DOHH2 (cell line): ENCODE measurements at regions not wholly inside any gene's neighbourhood (a gene's known extent, or its start where the extent isn't known, plus 50 kb on each side); places are given as distances from the start of the nearest gene placed in this dataset.
A peak's percentile ranks its signal among the peaks of the same experiment; 100 is the strongest.

Experiments
- H3F3A ChIP-seq: fragments of 200-600 bp; sonication (generic), shearing (Covaris generic); 2 replicates; pipeline ENCODE4 v1.6.0; 2016; ENCODE audit warnings: antibody characterized with exemption, mild to moderate bottlenecking; ENCODE audit not compliant: control insufficient read depth, insufficient read depth
- H3K27ac ChIP-seq: fragments of 200-600 bp; sonication (generic); 2 replicates; pipeline ENCODE4 v1.5.1; 2014; ENCODE audit warnings: low read depth, mild to moderate bottlenecking, low read length, moderate library complexity
- H3K27me3 ChIP-seq: fragments of 200-600 bp; sonication (generic); 2 replicates; pipeline ENCODE4 v1.6.1; 2014; ENCODE audit warnings: mild to moderate bottlenecking, low read length, mixed read lengths; ENCODE audit not compliant: control insufficient read depth
- H3K36me3 ChIP-seq: fragments of 200-600 bp; sonication (generic); 2 replicates; pipeline ENCODE4 v1.6.1; 2014; ENCODE audit warnings: mild to moderate bottlenecking, low read length, moderate library complexity, mixed read lengths; ENCODE audit not compliant: control insufficient read depth
- H3K4me1 ChIP-seq: fragments of 200-600 bp; sonication (generic); 2 replicates; pipeline ENCODE4 v1.6.1; 2014; ENCODE audit warnings: mild to moderate bottlenecking, low read length, mixed read lengths; ENCODE audit not compliant: control insufficient read depth
- H3K4me2 ChIP-seq: fragments of 200-600 bp; sonication (generic); 2 replicates; pipeline ENCODE4 v1.6.0; 2014; ENCODE audit warnings: mild to moderate bottlenecking, low read length, moderate library complexity
- H3K4me3 ChIP-seq: fragments of 200-600 bp; sonication (generic); 2 replicates; pipeline ENCODE4 v1.5.1; 2014; ENCODE audit warnings: mild to moderate bottlenecking, low read length, mixed read lengths
- H3K79me2 ChIP-seq: fragments of 200-600 bp; sonication (generic); 2 replicates; pipeline ENCODE4 v1.6.1; 2014; ENCODE audit warnings: mild to moderate bottlenecking, low read length, mixed read lengths; ENCODE audit not compliant: control insufficient read depth
- H3K9me2 ChIP-seq: fragments of 200-600 bp; sonication (generic); replicated peaks from 2 replicates; pipeline ENCODE4 v1.6.1; 2014; ENCODE audit warnings: mild to moderate bottlenecking, low read length, mixed read lengths; ENCODE audit not compliant: control insufficient read depth
- H3K9me3 ChIP-seq: fragments of 200-600 bp; sonication (generic); 2 replicates; pipeline ENCODE4 v1.6.1; 2014; ENCODE audit warnings: antibody characterized with exemption, low read length, mixed read lengths; ENCODE audit not compliant: control insufficient read depth, insufficient read depth
- H4K20me1 ChIP-seq: fragments of 200-600 bp; sonication (generic); 2 replicates; pipeline ENCODE4 v1.6.0; 2014; ENCODE audit warnings: low read depth, mild to moderate bottlenecking, antibody characterized with exemption, low read length, moderate library complexity; ENCODE audit not compliant: control insufficient read depth, insufficient read depth
- EZH2phosphoT487 ChIP-seq: fragments of 200-600 bp; sonication (generic); IDR thresholded peaks from 2 replicates; pipeline ENCODE4 v1.6.1; 2017; ENCODE audit warnings: borderline replicate concordance, mild to moderate bottlenecking, antibody characterized with exemption, low read length, moderate library complexity, mixed read lengths
- TF ChIP-seq, protein P1 (sequence below): fragments of 200-600 bp; sonication (generic); IDR thresholded peaks from one replicate; pipeline ENCODE4 v1.5.1; 2014; ENCODE audit warnings: antibody characterized with exemption, mild to moderate bottlenecking, low read depth, low read length; ENCODE audit not compliant: poor library complexity, severe bottlenecking

DNA sequence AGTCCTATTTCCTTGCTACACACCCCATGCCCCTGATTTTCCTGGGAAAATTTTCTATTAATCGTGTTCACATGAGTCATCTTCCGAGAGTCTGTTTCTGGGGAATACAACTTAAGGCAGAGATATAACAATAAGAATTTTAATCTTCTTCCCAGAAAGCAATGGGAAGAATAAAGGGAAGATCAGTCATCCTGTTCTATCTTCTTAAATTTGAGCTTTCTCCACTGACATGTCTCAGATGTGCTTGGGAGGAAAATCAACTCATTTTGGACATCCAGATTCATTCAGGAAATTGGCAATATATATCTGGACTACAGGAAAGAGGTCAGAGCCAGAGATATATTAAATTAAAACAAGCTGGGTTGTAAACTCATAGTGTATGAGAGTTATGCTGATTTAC lies 62.3 kb upstream of the SPAG16 start:
- H3K4me1 ChIP-seq, result peaks cover 68% of the 10 kb centered on the region

DNA sequence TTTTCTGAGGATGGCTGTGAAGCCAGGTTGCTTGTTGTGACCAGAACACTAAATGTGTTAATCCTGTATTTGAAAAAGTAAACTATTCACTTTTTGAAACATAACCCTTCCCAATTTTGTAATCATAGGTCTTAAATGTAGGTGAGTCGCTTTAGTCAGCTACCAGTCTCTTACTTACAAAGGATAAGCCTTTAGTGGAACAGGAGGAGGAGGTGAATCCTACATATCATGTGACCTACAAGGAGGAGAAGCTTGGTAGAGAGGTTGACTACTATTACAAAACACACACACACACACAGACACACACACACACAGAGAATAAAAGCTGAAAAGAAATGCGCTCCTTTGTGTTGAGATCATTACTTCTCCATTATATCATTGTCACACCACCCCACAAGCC lies 59.9 kb upstream of the SPAG16 start:
- Histone ChIP-seq H3K9me2 (no peaks in the 10 kb centered on the region), H4K20me1 (no peaks in the 10 kb centered on the region), H3K27ac (no peak overlapping the region), H3K4me2 (no peak overlapping the region), H3K79me2 (no peaks in the 10 kb centered on the region), H3K27me3 (no peaks in the 10 kb centered on the region), H3F3A (peaks cover 26% of the 10 kb centered on the region), H3K4me1 (peaks cover 83% of the 10 kb centered on the region), H3K9me3 (no peaks in the 10 kb centered on the region), H3K36me3 (peaks cover 12% of the 10 kb centered on the region; the same call in 1 of the 2 replicates), H3K4me3 (no peak overlapping the region)
- TF ChIP-seq, protein P1, sequence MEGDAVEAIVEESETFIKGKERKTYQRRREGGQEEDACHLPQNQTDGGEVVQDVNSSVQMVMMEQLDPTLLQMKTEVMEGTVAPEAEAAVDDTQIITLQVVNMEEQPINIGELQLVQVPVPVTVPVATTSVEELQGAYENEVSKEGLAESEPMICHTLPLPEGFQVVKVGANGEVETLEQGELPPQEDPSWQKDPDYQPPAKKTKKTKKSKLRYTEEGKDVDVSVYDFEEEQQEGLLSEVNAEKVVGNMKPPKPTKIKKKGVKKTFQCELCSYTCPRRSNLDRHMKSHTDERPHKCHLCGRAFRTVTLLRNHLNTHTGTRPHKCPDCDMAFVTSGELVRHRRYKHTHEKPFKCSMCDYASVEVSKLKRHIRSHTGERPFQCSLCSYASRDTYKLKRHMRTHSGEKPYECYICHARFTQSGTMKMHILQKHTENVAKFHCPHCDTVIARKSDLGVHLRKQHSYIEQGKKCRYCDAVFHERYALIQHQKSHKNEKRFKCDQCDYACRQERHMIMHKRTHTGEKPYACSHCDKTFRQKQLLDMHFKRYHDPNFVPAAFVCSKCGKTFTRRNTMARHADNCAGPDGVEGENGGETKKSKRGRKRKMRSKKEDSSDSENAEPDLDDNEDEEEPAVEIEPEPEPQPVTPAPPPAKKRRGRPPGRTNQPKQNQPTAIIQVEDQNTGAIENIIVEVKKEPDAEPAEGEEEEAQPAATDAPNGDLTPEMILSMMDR, result no peak
- TF ChIP-seq EZH2phosphoT487, result no peak

More for the DNA sequence above, 62.3 kb upstream of the SPAG16 start:
- TF ChIP-seq EZH2phosphoT487, result no peak
- TF ChIP-seq, protein P1, result no peak
- H3F3A ChIP-seq, result peaks cover 25% of the 10 kb centered on the region
- H3K27ac ChIP-seq, result no peak overlapping the region
- no peaks in the 10 kb centered on the region for H3K27me3 ChIP-seq
- no peaks in the 10 kb centered on the region for H3K9me2 ChIP-seq
- H3K4me2 ChIP-seq, result peak overlapping the region; percentile 3
- H3K79me2 ChIP-seq, result no peaks in the 10 kb centered on the region
- H3K9me3 ChIP-seq, result no peaks in the 10 kb centered on the region
- no peaks in the 10 kb centered on the region for H4K20me1 ChIP-seq
- H3K36me3 ChIP-seq, result peaks cover under 1% of the 10 kb centered on the region; the same call in 1 of the 2 replicates
- no peak overlapping the region for H3K4me3 ChIP-seq

DNA sequence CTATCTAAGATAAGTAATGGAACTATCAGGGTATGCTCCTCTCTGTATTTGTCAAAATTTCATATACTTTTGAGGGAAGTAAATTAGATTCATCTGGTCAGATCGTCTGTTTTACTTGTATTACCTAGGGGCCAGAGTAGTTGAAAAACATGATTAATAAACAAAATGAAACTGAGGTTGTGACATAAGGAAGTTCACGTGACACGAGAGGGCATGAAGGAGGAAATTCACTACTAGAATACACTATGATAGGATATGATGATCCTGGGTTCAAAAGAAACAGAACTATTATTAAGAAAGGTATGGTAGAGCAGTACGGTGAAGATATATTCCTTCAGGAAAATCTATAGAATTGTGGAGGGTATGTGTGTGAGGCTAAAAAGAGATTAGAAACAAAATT lies 58.4 kb upstream of the SPAG16 start:
- Histone ChIP-seq H3K4me1 (peaks cover 95% of the 10 kb centered on the region), H3K4me3 (peak overlapping the region; percentile 10; the same call in 1 of the 2 replicates), H3K9me2 (no peaks in the 10 kb centered on the region), H3F3A (peaks cover 26% of the 10 kb centered on the region), H3K27ac (peak overlapping the region; percentile 96), H3K36me3 (peaks cover 12% of the 10 kb centered on the region; the same call in 1 of the 2 replicates), H3K27me3 (no peaks in the 10 kb centered on the region), H3K9me3 (no peaks in the 10 kb centered on the region), H3K4me2 (peak overlapping the region; percentile 73), H4K20me1 (no peaks in the 10 kb centered on the region), H3K79me2 (no peaks in the 10 kb centered on the region)
- TF ChIP-seq, protein P1, result no peak
- no peak for TF ChIP-seq EZH2phosphoT487

DNA sequence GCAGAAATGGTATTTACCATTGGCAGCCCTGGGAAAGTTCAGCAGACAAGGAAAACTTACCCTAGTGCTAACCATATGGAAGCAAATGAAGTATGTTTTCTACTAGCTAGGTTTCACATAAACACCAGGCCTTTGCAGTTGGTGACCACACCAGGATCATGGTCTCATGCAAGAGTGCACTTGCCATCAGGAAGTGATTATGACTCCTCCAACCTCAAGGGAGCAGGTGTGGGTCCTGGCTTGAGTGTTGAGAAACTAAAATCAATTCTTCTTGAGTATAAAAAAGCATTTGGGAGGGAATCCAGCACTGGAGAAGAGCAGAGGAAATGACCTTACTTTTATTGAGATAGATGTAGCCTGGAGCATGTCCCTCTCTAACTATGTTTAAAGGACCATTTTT lies 56.8 kb upstream of the SPAG16 start:
- TF ChIP-seq, protein P1, result no peak
- no peak for TF ChIP-seq EZH2phosphoT487
- Histone ChIP-seq H4K20me1 (no peaks in the 10 kb centered on the region), H3K36me3 (peaks cover 12% of the 10 kb centered on the region; the same call in 1 of the 2 replicates), H3F3A (peaks cover 35% of the 10 kb centered on the region), H3K4me2 (peak overlapping the region; percentile 73), H3K79me2 (no peaks in the 10 kb centered on the region), H3K9me3 (no peaks in the 10 kb centered on the region), H3K4me1 (peaks cover 95% of the 10 kb centered on the region), H3K27me3 (no peaks in the 10 kb centered on the region), H3K4me3 (peak overlapping the region; percentile 44), H3K27ac (peak overlapping the region; percentile 96), H3K9me2 (no peaks in the 10 kb centered on the region)
